GM19468 (cell line): ENCODE measurements at regions not wholly inside any gene's neighbourhood (a gene's known extent, or its start where the extent isn't known, plus 50 kb on each side); places are given as distances from the start of the nearest gene placed in this dataset.
"Not testable (repeated sequence)": the region's sequence is repeated elsewhere in the genome, so short reads cannot be mapped to it uniquely, and the experiment has no call there.

ENCODE experiments used
- ATAC-seq: cut with Tn5 transposase; IDR thresholded peaks from one replicate; pipeline ENCODE4 v1.9.1; 2021; ENCODE audit warnings: mild to moderate bottlenecking, moderate library complexity, moderate number of reproducible peaks; ENCODE audit not compliant: unreplicated experiment; ENCODE audit errors: extremely low read depth

DNA sequence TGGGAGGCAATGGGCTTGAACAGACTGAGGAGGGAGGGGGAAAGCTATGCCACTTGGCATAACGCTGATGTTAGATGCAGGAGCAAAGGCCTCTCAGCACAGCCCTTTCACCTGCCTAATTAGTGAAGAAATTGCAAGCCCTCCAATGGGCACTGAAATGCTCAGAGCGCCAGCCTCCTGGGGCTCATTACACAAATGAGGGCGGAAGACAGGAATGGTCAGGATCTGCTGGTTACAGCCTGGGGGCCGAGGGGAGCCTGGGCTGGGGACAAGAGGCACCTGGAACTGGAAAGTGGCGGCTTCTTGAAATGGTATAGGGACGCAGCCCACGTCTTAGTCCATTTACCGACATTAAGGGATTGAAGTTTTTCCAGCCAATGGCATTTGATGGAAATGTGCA lies 50.2 kb upstream of the PLET1 start:
- ATAC-seq = no peak

GRCh38 chr11:112315057-112315720 lies 54.5 kb upstream of the PLET1 start:
- no peak for ATAC-seq

DNA sequence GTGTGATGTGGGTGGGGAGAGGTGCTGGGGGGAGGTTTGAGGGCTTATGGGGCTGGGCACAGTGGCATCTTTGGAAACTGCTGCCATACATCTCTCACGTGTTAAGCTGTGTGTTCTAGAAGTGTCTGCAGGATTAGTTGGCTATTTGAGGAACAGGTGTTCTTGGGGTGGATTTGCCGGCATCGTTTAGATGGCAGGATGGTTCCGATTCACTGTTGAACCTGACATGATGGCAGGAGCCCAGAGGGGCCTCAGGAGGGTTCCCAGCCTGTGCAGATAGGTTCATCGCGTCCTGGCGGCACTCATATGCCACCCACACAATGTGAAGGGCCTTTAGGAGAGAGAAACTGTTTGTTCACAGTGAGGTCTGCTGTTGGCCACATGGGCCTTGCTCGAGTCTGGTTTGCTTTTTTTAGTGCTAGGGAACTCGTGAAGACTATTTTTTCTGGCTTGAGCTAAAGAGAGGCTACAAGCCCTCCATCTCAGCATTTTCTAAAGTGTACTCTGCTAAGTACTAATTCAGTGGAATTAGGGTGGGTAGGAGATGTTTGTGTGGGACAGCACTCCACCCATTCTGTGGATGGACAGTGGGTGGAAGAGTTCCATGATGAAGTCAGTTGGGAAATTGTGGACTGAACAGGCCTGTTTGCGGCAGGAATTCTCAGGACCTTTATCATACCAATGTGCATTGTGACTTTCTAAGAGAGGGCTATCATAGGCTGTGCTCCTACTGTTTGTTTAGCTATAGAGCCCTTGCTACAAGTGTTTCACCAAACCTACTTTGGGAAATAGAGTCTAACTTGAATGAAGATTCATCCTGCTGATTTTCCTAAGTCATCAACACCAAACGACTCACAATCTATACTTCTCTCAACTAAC lies 55.4 kb upstream of the PLET1 start:
- ATAC-seq = no peak

- ATAC-seq = no peak
These were observed 56.3 kb upstream of the PLET1 start for GRCh38 chr11:112316971-112317370.

DNA sequence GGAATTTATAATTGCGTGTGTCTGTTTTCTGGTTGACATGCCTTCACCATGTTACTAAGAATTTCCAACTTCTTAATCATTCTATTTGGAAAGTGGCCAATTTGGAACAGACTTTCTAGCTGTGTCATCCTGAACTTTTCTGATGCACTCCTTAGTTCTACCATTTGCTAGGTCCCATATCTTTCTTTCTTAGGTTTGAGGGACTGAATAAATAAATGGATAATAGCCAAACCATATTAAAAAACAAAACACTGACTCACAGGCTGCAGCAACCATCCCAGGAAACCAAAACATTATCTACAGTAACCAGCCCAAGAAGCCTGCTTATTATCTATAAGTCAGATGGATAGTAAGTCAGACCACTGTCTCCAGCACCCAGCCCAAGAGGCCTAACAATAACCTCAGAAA lies 57.5 kb upstream of the PLET1 start:
- ATAC-seq = no peak

- ATAC-seq = no peak
These were observed 58.0 kb upstream of the PLET1 start for GRCh38 chr11:112318661-112319060.

- ATAC-seq = no peak
These were observed 60.0 kb upstream of the PLET1 start for GRCh38 chr11:112320668-112321067.

- no peak for ATAC-seq
These were observed 61.0 kb upstream of the PLET1 start for GRCh38 chr11:112321501-112322172.

DNA sequence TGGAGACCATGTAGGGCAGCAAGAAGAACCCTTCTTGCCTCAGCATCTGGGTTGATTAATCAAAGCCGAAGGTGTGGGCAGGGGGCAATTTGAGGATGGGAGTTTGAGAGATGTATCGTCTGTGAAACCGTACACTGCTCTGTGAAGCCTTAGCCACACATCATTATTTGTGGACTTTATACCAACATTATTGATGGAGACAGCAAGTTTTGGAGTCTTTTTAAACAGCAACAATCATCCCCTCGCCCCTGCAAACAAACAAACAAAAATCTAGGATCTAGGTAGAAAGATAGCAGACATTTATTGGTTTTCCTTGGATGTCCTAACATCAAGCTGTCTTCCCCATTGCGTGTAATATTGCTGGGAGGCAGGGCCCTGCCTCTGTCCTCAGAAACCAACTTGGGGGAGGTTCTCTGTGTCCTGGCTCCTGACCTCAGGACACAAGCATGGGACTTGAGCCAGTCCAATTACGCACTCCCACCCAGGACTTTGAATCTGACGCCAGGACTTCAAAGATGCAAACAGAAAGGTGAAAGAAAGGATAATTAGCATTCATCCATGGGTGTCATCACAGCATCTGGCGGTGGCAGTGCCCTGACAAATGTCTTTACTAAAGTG lies 61.6 kb upstream of the PLET1 start:
- no peak for ATAC-seq

DNA sequence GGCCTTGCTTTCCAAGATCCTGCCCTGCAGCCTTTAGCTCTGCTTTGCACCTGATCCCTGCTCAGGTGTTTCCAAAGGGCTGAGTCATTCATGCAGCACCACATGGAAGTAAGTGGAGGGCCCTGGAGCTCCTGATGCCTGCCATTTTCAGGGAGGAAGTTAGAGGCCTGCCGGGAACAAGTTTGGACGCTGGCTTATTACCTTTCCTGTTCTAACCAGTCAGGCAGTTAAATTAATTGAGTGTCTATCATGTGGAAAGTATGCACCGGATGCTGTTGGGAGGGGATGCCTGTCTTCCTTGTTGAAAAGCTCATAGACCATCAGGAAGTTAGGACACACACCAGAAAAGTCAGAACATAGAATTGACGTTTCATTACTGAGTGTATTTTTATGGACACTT lies 73.7 kb upstream of the PLET1 start:
- ATAC-seq = no peak

DNA sequence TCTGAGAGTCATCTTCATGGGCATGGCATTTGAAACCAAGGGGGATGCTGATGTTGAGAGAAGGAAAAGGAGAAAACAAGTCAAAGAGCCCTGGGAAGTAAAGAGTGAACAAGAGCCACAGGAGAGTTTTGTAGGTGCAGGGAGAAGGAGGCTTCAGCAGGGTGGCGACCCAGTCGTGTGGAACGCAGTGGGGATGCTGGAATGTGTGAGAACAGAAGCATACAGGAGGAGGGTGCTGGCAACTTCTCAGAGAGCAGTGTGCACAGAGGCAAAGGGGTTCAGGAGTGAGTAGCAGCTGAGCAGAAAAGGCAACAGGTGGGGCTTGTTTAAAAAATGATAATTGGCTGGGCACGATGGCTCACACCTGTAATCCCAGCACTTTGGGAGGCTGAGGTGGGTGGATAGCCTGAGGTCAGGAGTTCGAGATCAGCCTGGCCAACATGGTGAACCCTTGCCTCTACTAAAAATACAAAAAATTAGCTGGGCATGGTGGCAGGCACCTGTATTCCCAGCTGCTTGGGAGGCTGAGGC lies 75.8 kb upstream of the PLET1 start:
- ATAC-seq = no peak

DNA sequence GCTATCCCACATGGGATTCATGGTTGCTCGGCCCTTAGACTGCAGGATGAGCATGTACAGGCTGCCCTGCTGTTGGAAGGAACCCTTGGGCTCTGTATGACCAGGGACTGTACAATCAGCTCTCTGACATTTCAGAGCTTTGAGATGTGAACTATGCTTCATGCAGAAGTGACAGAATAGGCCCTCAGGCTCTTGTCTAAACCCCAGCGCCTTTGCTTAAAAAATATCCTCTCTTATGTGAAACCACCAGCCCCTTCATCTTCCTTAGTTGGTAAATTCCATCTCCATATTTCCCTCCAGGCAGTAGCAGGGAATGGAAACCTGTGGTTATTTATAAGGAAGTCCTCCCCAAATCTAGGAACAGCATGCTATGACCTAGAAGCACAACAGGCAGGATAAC lies 78.9 kb upstream of the PLET1 start:
- no peak for ATAC-seq

DNA sequence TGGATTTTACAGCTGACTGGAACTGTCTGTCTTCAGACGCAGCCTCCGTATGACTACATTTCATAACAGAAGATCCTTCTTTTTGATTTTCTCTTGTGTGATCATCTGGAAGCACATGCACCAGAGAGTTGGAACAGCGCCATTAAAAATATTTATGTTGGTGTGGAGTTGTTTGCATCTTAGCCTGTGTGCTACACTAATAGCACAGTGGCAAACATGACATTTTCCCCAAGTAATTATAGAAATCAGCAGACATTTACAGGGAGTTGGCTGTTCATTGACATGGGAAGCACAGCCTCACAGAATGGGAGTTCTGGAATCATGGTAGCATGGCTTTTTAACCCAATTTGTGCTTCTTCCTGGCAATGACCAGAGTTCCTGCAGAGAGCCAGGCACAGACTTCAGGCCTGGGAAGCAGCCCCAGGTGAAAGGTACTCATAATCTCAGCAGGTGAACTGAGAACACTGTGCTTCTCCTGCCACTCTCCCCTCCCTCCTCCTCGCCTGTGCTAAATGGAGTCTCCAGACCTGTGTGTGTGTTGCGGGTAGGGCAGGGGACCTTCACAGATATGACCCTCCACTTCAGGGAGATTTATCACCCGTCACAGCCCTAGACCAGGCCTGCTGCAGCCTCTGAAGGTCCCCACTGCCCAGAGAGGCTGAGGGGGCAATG lies 82.8 kb upstream of the PLET1 start:
- ATAC-seq = no peak

DNA sequence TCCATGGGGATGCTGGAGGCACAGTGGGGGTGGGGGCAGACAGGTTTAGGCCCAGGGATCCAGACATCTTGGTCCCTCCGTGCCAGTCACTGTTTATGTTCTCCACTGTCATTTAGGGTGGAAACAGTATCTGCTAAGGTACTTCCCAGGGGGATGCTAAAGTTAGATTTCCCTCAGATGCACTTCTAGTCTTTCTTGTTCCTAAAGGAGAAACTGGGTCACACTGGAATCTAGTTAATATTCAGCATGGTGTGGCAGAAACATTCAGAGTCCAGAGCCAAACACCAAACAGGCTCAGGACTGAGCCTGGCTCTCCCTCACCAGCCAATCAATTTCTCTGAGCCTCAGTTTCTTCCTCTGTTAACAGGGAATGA lies 83.4 kb upstream of the PLET1 start:
- no peak for ATAC-seq

DNA sequence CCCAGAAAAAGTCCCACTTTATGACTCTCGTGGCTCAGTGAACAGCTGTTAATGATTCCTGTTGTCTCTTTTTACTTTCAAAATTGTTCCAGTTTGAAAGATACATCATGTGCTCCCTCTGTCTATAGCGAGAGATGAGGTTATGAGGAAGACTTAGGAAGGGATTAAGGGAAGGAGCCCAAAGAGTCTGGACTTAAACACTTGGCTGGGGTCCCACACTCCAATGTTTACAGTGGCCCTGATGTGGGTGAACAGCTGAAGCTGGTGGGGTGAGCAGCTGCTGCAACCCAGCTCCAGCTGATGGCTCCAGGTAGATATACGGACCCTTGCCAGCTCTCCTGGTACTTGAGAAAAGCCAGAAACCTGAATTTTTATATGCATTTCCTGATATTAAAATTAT lies 84.5 kb upstream of the PLET1 start:
- ATAC-seq = no peak

GRCh38 chr11:112345706-112346105 lies 85.0 kb upstream of the PLET1 start:
- no peak for ATAC-seq

DNA sequence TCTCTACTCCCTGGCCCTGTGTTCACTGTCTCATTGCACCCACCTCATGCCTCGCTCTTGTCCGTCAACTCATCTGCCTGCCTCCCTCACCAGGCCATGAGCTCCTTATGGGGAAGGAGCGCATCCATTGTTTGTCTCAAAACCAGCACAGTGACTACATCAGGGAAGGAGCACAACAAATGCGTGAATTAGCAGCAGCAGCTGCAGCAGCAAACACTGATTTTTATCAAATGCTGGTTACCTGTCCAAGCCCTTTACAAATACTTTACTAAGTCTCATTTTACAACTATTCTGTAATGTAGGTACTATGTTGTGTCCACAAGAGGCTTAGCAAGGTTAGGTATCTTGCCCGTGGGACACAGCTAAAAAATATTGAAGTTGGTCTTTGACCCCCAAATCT lies 85.9 kb upstream of the PLET1 start:
- ATAC-seq = no peak

DNA sequence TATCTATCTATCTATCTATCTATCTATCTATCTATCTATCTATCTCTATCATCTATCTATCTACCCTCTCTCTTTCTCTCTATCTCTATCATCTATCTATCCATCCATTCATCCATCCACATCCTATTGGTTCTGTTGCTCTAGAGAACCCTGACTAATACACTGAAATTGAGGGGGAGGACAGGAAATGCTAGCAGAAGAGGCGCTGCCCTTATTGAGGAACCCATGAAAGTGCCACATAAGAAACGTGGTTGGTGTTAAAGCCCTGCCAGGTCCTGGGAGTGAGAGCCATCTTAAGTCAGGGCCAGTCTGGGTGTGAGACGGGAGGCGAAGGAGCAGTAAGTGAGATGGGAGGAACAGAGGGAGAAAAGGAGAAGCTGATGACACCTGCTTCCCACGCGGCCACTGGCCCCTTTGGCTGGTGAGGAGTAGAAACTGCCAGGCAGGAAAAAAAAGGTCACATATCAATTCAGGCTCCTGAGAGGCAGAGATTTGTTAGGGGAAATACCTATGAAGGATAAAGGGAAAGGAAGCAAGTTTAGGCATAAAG lies 87.9 kb upstream of the PLET1 start:
- ATAC-seq = no peak

GRCh38 chr11:112351423-112351822 lies 90.8 kb upstream of the PLET1 start:
- ATAC-seq = not testable (repeated sequence)

DNA sequence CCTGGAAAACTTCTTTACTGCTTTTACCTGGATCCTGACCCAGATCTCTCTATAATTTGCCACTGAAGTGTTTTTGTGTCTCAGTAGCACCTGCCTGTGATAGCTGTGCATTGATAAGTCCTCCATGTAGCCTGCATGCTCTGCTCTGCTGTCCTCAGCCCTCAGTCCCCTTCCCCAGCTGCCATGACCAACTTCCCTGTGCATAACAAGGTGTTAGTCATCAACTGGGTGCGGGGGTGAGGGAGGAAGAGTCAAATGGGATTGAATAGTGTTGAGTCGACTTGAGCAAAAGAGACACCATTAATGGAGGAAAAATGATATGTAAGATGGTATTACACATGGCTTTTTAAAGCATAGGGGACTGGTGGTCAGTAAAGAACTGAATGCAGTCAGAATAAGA lies 92.2 kb upstream of the PLET1 start:
- no peak for ATAC-seq
